ENCODE measurements at regions not wholly inside any gene's neighbourhood (a gene's known extent, or its start where the extent isn't known, plus 50 kb on each side); places are given as distances from the start of the nearest gene placed in this dataset.

DNA sequence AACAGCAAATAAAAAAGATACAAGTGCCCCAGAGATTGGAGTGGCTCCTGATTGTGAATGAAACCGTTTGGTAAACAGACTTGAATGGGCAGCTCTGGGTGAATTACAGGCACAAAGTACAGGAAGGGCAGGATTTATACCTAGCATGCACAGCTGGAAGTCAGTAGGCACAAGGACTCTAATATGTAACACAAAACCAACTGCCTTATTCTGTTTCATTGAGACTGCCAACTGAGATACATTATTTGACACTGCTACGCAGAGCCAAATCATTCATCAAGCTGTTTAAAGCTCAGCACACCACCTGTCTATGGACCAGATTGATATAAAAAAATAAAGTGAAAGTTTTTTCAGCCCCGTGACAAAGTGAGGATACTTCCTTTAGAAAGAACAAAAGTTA, 541.2 kb downstream of the NUP35 start:
- Histone ChIP-seq H4K20me1 (replicated peaks; ENCODE audit: insufficient read depth) (no peaks in the 10 kb centered on the region), H2AFZ (no peak overlapping the region), H3K27me3 (ENCODE audit: insufficient read depth) (no peaks in the 10 kb centered on the region), H3K4me1 (ENCODE audit: insufficient read depth) (peaks cover 12% of the 10 kb centered on the region; the same call in 1 of the 2 replicates), H3K27ac (ENCODE audit: low read depth) (no peak overlapping the region), H3F3A (replicated peaks; ENCODE audit: low read depth) (no peaks in the 10 kb centered on the region), H3K79me2 (replicated peaks; ENCODE audit: insufficient read depth) (no peaks in the 10 kb centered on the region), H3K4me2 (no peak overlapping the region), H3K36me3 (ENCODE audit: insufficient read depth) (no peaks in the 10 kb centered on the region), H3K4me3 (no peak overlapping the region), H3K9me2 (ENCODE audit: insufficient read depth) (no peaks in the 10 kb centered on the region)
- no peak overlapping the region for H3K4me3 Mint-ChIP-seq
- DNase-seq (ENCODE audit: low spot score) (no peak), ATAC-seq (no peak)
- H3K27ac Mint-ChIP-seq, result no peak overlapping the region
- H3K27me3 Mint-ChIP-seq (ENCODE audit: insufficient read depth, low read depth, poor library complexity), result no peaks in the 10 kb centered on the region
- TF ChIP-seq JUNB (IDR thresholded peaks at IDR 0.05; ENCODE audit: unreplicated experiment) (no peak), EZH2 (IDR thresholded peaks at IDR 0.05; ENCODE audit: low read depth, unreplicated experiment) (no peak)
- no peaks in the 10 kb centered on the region for H3K9me3 Mint-ChIP-seq
- no peaks in the 10 kb centered on the region for H3K36me3 Mint-ChIP-seq (ENCODE audit: low read depth)
- H3K4me1 Mint-ChIP-seq, result peaks cover 18% of the 10 kb centered on the region

DNA sequence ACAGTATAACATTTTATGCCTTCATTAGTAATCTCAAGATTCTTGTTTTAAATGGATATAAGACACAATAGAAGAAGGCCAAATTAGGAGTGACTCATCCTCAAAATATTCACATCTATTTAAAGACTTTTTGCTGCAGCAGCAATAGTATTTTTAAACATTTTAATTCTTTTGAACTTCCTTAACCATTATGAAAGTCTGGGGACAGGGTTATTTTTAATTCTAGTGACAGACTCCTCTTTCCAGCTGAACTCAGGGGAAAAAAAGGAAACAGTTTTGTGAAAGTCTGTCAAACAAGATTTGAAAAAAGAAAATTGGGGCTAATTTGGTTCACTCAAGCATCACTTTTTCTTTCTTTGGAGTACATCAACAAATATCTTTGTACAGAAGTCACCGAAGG, 541.8 kb downstream of the NUP35 start:
- H3K27ac ChIP-seq (ENCODE audit: low read depth), result no peak overlapping the region
- Mint-ChIP-seq H3K9me3 (no peaks in the 10 kb centered on the region), H3K4me1 (peaks cover 18% of the 10 kb centered on the region), H3K36me3 (ENCODE audit: low read depth) (no peaks in the 10 kb centered on the region), H3K27ac (no peak overlapping the region), H3K27me3 (ENCODE audit: insufficient read depth, low read depth, poor library complexity) (no peaks in the 10 kb centered on the region), H3K4me3 (no peak overlapping the region)
- H3K4me3 ChIP-seq, result no peak overlapping the region
- H3K79me2 ChIP-seq (replicated peaks; ENCODE audit: insufficient read depth), result no peaks in the 10 kb centered on the region
- H3K27me3 ChIP-seq (ENCODE audit: insufficient read depth), result no peaks in the 10 kb centered on the region
- peaks cover 12% of the 10 kb centered on the region; the same call in 1 of the 2 replicates for H3K4me1 ChIP-seq (ENCODE audit: insufficient read depth)
- no peaks in the 10 kb centered on the region for H3K36me3 ChIP-seq (ENCODE audit: insufficient read depth)
- ATAC-seq (no peak), DNase-seq (ENCODE audit: low spot score) (no peak)
- TF ChIP-seq JUNB (IDR thresholded peaks at IDR 0.05; ENCODE audit: unreplicated experiment), result no peak
- TF ChIP-seq, protein P1, sequence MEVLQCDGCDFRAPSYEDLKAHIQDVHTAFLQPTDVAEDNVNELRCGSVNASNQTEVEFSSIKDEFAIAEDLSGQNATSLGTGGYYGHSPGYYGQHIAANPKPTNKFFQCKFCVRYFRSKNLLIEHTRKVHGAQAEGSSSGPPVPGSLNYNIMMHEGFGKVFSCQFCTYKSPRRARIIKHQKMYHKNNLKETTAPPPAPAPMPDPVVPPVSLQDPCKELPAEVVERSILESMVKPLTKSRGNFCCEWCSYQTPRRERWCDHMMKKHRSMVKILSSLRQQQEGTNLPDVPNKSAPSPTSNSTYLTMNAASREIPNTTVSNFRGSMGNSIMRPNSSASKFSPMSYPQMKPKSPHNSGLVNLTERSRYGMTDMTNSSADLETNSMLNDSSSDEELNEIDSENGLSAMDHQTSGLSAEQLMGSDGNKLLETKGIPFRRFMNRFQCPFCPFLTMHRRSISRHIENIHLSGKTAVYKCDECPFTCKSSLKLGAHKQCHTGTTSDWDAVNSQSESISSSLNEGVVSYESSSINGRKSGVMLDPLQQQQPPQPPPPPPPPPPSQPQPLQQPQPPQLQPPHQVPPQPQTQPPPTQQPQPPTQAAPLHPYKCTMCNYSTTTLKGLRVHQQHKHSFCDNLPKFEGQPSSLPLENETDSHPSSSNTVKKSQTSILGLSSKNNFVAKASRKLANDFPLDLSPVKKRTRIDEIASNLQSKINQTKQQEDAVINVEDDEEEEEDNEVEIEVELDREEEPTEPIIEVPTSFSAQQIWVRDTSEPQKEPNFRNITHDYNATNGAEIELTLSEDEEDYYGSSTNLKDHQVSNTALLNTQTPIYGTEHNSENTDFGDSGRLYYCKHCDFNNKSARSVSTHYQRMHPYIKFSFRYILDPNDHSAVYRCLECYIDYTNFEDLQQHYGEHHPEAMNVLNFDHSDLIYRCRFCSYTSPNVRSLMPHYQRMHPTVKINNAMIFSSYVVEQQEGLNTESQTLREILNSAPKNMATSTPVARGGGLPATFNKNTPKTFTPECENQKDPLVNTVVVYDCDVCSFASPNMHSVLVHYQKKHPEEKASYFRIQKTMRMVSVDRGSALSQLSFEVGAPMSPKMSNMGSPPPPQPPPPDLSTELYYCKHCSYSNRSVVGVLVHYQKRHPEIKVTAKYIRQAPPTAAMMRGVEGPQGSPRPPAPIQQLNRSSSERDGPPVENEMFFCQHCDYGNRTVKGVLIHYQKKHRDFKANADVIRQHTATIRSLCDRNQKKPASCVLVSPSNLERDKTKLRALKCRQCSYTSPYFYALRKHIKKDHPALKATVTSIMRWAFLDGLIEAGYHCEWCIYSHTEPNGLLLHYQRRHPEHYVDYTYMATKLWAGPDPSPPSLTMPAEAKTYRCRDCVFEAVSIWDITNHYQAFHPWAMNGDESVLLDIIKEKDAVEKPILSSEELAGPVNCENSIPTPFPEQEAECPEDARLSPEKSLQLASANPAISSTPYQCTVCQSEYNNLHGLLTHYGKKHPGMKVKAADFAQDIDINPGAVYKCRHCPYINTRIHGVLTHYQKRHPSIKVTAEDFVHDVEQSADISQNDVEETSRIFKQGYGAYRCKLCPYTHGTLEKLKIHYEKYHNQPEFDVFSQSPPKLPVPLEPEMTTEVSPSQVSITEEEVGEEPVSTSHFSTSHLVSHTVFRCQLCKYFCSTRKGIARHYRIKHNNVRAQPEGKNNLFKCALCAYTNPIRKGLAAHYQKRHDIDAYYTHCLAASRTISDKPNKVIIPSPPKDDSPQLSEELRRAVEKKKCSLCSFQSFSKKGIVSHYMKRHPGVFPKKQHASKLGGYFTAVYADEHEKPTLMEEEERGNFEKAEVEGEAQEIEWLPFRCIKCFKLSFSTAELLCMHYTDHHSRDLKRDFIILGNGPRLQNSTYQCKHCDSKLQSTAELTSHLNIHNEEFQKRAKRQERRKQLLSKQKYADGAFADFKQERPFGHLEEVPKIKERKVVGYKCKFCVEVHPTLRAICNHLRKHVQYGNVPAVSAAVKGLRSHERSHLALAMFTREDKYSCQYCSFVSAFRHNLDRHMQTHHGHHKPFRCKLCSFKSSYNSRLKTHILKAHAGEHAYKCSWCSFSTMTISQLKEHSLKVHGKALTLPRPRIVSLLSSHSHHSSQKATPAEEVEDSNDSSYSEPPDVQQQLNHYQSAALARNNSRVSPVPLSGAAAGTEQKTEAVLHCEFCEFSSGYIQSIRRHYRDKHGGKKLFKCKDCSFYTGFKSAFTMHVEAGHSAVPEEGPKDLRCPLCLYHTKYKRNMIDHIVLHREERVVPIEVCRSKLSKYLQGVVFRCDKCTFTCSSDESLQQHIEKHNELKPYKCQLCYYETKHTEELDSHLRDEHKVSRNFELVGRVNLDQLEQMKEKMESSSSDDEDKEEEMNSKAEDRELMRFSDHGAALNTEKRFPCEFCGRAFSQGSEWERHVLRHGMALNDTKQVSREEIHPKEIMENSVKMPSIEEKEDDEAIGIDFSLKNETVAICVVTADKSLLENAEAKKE (CRISPR knock-in tag; IDR thresholded peaks at IDR 0.05), result no peak
- no peak for TF ChIP-seq POLR2AphosphoS5 (IDR thresholded peaks at IDR 0.05; ENCODE audit: low read depth)
- no peak for TF ChIP-seq EZH2 (IDR thresholded peaks at IDR 0.05; ENCODE audit: low read depth, unreplicated experiment)
- no peak for TF ChIP-seq STAT1 (IDR thresholded peaks at IDR 0.05; ENCODE audit: unreplicated experiment)
- no peaks in the 10 kb centered on the region for H4K20me1 ChIP-seq (replicated peaks; ENCODE audit: insufficient read depth)
- no peaks in the 10 kb centered on the region for H3F3A ChIP-seq (replicated peaks; ENCODE audit: low read depth)
- H3K9me2 ChIP-seq (ENCODE audit: insufficient read depth), result no peaks in the 10 kb centered on the region
- no peak overlapping the region for H2AFZ ChIP-seq
- H3K4me2 ChIP-seq, result no peak overlapping the region

Data from GM23338 (cell line).